Fibroblast of pulmonary artery (primary cell): ENCODE measurements at regions not wholly inside any gene's neighbourhood (a gene's known extent, or its start where the extent isn't known, plus 50 kb on each side); places are given as distances from the start of the nearest gene placed in this dataset.

Experiments
- DNase-seq: peaks from one replicate; pipeline ENCODE4 v3.0.0-alpha.2; 2010; ENCODE audit warnings: low read depth
- H3K4me3 ChIP-seq: replicated peaks from 2 replicates; pipeline ENCODE4 v1.5.1; 2011; ENCODE audit warnings: low read depth, mild to moderate bottlenecking, control low read depth, low read length, moderate library complexity
- CTCF ChIP-seq: IDR thresholded peaks from 2 replicates; pipeline ENCODE4 v1.5.1; 2011; ENCODE audit warnings: mild to moderate bottlenecking, control low read depth, low read length, inconsistent platforms; ENCODE audit errors: missing control alignments

- DNase-seq, result no peak
- no peak for TF ChIP-seq CTCF
- H3K4me3 ChIP-seq, result no peak overlapping the region
These were observed 281.7 kb downstream of the SKIDA1 start for GRCh38 chr10:21243748-21244257.

GRCh38 chr10:21242915-21243314, 282.6 kb downstream of the SKIDA1 start:
- no peak for DNase-seq
- TF ChIP-seq CTCF, result no peak
- no peak overlapping the region for H3K4me3 ChIP-seq

GRCh38 chr10:21238717-21239116, 286.8 kb downstream of the SKIDA1 start:
- DNase-seq, result no peak
- no peak overlapping the region for H3K4me3 ChIP-seq
- no peak for TF ChIP-seq CTCF

- H3K4me3 ChIP-seq, result no peak overlapping the region
- DNase-seq, result no peak
- TF ChIP-seq CTCF, result no peak
These were observed 287.4 kb downstream of the SKIDA1 start for GRCh38 chr10:21238044-21238443.

GRCh38 chr10:21234761-21235160, 290.7 kb downstream of the SKIDA1 start:
- TF ChIP-seq CTCF, result no peak
- DNase-seq, result no peak
- H3K4me3 ChIP-seq, result no peak overlapping the region

GRCh38 chr10:21230219-21230618, 295.3 kb downstream of the SKIDA1 start:
- no peak overlapping the region for H3K4me3 ChIP-seq
- no peak for DNase-seq
- TF ChIP-seq CTCF, result no peak

GRCh38 chr10:21217748-21218367, 307.6 kb downstream of the SKIDA1 start:
- DNase-seq, result no peak
- H3K4me3 ChIP-seq, result no peak overlapping the region
- no peak for TF ChIP-seq CTCF
